RWPE2 (cell line): ENCODE measurements at regions not wholly inside any gene's neighbourhood (a gene's known extent, or its start where the extent isn't known, plus 50 kb on each side); places are given as distances from the start of the nearest gene placed in this dataset.
A peak's percentile ranks its signal among the peaks of the same experiment; 100 is the strongest.
"Not testable (repeated sequence)": the region's sequence is repeated elsewhere in the genome, so short reads cannot be mapped to it uniquely, and the experiment has no call there.

Experiments used
- ATAC-seq: fragments of 200-7000 bp; cut with Tn5 transposase; 3 replicates; pipeline ENCODE4 v1.9.1; 2021; ENCODE audit warnings: low read depth
- DNase-seq: peaks from one replicate; pipeline ENCODE4 v3.0.0-alpha.2; 2020; ENCODE audit warnings: low spot score
- H3K27ac ChIP-seq: fragments of 450-650 bp; 2 replicates; pipeline ENCODE4 v1.5.1; 2017; ENCODE audit warnings: mild to moderate bottlenecking; ENCODE audit not compliant: poor library complexity, severe bottlenecking
- H3K27me3 ChIP-seq: fragments of 250-450 bp; sonication (Bioruptor Pico); 2 replicates; pipeline ENCODE4 v1.5.1; 2021; ENCODE audit warnings: mild to moderate bottlenecking, moderate library complexity; ENCODE audit not compliant: insufficient read depth, poor library complexity, severe bottlenecking
- H3K36me3 ChIP-seq: fragments of 250-450 bp; sonication (Bioruptor Pico); 2 replicates; pipeline ENCODE4 v1.5.1; 2020; ENCODE audit warnings: low read depth, mild to moderate bottlenecking, moderate library complexity
- H3K4me1 ChIP-seq: fragments of 250-450 bp; sonication (Bioruptor Pico); 2 replicates; pipeline ENCODE4 v1.5.1; 2021; ENCODE audit warnings: mild to moderate bottlenecking, moderate library complexity; ENCODE audit not compliant: insufficient read depth, poor library complexity, severe bottlenecking
- H3K4me3 ChIP-seq: fragments of 250-450 bp; sonication (Bioruptor Pico); 2 replicates; pipeline ENCODE4 v1.5.1; 2021; ENCODE audit warnings: mild to moderate bottlenecking, moderate library complexity; ENCODE audit not compliant: severe bottlenecking
- H3K9me3 ChIP-seq: fragments of 250-450 bp; sonication (Bioruptor Pico); 2 replicates; pipeline ENCODE4 v1.5.1; 2021; ENCODE audit warnings: mild to moderate bottlenecking, moderate library complexity; ENCODE audit not compliant: severe bottlenecking
- TF ChIP-seq, protein P1 (sequence below): fragments of 450-650 bp; IDR thresholded peaks from one replicate; pipeline ENCODE4 v1.5.1; 2017; ENCODE audit warnings: mild to moderate bottlenecking, moderate library complexity; ENCODE audit not compliant: poor library complexity, severe bottlenecking

DNA sequence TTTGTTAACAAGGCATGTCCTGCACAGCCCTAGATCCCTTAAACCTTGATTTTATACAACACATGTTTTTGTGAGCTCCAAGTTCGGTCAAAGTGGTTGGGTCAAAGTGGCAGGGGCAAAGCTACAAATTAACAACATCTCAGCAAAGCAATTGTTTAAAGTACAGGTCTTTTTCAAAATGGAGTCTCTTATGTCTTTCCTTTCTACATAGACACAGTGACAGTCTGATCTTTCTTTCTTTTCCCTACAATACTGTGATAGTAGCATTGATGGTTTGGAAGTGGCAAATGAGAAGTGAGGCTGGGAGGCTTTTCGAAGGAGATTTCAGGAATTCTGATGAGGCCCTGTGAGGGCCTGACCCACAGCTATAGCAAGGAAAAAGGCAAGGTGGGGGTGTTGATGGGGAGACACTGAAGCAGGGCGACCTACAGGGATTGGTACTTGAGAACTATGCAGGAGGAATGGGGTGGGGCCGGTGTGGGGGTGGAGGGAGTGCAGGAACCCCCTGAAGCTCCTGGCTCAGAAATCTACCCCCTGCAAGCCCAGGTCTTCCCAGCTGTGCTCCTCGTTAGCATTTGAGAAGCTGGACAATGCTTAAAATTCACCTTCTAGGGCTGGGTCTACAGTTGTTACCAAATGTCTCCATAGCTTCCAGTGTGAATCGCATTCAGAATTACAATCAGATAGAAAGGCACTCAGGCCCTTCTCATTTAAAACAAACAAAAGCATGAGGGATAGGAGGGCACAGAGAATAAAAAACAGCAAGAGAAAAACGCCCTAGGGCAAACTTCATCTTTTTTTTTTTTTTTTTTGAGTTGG lies 102.6 kb upstream of the PPM1J start:
- TF ChIP-seq, protein P1, sequence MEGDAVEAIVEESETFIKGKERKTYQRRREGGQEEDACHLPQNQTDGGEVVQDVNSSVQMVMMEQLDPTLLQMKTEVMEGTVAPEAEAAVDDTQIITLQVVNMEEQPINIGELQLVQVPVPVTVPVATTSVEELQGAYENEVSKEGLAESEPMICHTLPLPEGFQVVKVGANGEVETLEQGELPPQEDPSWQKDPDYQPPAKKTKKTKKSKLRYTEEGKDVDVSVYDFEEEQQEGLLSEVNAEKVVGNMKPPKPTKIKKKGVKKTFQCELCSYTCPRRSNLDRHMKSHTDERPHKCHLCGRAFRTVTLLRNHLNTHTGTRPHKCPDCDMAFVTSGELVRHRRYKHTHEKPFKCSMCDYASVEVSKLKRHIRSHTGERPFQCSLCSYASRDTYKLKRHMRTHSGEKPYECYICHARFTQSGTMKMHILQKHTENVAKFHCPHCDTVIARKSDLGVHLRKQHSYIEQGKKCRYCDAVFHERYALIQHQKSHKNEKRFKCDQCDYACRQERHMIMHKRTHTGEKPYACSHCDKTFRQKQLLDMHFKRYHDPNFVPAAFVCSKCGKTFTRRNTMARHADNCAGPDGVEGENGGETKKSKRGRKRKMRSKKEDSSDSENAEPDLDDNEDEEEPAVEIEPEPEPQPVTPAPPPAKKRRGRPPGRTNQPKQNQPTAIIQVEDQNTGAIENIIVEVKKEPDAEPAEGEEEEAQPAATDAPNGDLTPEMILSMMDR: no peak
- ATAC-seq: no peak
- H3K4me3 ChIP-seq: no peak overlapping the region
- no peak for DNase-seq
- H3K27ac ChIP-seq: no peak overlapping the region
- no peaks in the 10 kb centered on the region for H3K27me3 ChIP-seq
- H3K4me1 ChIP-seq: peaks cover 3% of the 10 kb centered on the region
- no peaks in the 10 kb centered on the region for H3K9me3 ChIP-seq
- no peaks in the 10 kb centered on the region for H3K36me3 ChIP-seq

DNA sequence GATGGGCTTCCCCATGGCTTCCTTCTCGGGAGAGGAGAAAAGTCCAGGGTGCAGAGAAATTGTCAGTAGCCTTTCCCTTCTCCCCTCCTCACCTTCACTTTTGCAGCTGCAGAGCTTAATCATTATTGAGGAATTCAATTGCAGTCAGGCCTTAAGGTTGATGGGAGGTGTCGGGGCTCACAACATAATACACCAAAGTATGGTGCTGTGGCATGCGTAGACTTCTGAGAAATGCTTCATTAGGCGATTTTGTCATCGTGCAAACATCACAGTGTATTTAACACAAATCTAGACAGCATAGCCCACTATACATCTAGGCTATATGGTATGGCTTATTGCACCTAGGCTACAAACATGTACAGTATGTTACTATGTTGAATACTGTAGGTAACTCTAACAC lies 100.2 kb upstream of the PPM1J start:
- H3K27me3 ChIP-seq: no peaks in the 10 kb centered on the region

DNA sequence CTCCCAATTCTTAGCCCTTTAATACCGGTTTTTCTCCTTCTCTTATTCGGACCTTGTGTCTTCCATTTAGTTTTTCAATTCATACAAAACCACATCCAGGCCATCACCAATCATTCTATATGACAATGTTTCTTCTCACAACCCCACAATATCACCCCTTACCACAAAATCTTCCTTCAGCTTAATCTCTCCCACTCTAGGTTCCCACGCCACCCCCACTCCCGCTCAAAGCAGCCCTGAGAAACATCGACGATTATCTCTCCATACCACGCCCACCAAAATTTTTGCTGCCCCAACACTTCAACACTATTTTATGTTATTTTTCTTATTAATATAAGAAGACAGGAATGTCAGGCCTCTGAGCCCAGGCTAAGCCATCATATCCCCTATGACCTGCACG lies 99.5 kb upstream of the PPM1J start:
- not testable (repeated sequence) for H3K4me1 ChIP-seq, H3K27me3 ChIP-seq, H3K27ac ChIP-seq, H3K4me3 ChIP-seq, ATAC-seq, H3K9me3 ChIP-seq, DNase-seq, H3K36me3 ChIP-seq

More for the DNA sequence above, 100.2 kb upstream of the PPM1J start:
- Histone ChIP-seq H3K4me3 (no peak overlapping the region), H3K4me1 (peaks cover 3% of the 10 kb centered on the region), H3K9me3 (no peaks in the 10 kb centered on the region), H3K27ac (no peak overlapping the region), H3K36me3 (no peaks in the 10 kb centered on the region)
- TF ChIP-seq, protein P1: no peak
- ATAC-seq (no peak), DNase-seq (no peak)

DNA sequence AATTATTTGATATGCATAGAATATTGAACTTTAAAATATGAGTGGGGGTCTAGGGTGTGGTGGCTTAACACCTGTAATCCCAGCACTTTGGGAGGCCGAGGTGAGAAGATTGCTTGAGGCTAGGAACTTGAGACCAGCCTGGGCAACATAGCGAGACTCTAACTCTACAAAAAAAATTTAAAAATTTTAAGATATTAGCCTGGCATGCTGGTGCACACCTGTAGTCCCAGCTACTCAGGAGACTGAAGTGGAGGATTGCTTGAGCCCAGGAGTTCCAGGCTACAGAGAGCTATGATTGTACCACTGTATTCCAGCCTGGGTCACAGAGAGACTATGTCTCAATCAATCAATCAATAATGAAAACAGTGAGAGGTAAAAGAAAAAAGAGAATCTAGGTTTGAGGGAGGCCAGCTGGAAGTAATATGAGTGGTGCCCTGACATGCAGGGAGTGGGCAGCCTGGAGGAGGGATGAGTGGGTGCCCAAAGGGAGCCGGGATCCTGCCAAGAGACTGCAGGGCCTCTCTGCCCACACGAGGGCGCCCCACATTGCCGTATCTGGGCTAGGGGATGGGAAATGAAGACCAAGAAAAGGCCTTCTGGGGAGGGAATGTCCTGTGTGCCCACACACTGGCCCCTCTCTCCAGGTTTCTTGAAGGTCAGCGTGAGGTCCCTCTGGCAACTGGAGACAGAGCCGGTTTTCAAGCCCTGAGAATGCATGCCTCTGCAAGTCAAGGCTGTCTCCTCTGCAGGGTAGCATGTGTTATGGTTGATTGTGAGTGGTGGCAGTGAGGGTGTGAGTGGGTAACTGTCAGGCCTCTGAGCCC lies 93.9 kb upstream of the PPM1J start:
- DNase-seq: peak; percentile 69
- peak; percentile 90 for ATAC-seq
- Histone ChIP-seq H3K9me3 (no peaks in the 10 kb centered on the region), H3K36me3 (no peaks in the 10 kb centered on the region), H3K4me3 (no peak overlapping the region), H3K27me3 (no peaks in the 10 kb centered on the region), H3K27ac (no peak overlapping the region), H3K4me1 (no peaks in the 10 kb centered on the region)
- TF ChIP-seq, protein P1: peak; percentile 96

DNA sequence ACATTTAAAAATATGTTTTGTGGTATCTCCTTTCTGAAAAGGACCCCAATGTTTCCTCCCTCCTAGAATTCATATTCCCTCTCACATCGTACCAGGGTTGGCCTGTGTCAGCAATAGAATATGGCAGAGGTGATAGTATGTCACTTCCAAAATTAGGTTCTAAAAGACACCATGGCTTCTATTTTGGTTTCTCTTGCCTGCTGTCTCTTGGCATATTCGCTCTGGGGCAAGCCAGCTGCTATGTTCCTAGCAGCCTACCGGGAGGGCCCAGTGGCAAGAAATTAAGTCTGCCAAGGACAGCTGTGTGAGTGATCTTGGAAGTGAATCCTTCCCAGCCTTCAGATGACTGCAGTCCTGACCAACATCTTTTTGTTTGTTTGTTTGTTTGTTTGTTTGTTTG lies 92.9 kb upstream of the PPM1J start:
- no peaks in the 10 kb centered on the region for H3K27me3 ChIP-seq
- H3K9me3 ChIP-seq: no peaks in the 10 kb centered on the region
- H3K27ac ChIP-seq: no peak overlapping the region
- no peaks in the 10 kb centered on the region for H3K4me1 ChIP-seq
- no peaks in the 10 kb centered on the region for H3K36me3 ChIP-seq
- H3K4me3 ChIP-seq: no peak overlapping the region
- TF ChIP-seq, protein P1: no peak
- DNase-seq: no peak
- no peak for ATAC-seq
